ENCODE measurements at regions not wholly inside any gene's neighbourhood (a gene's known extent, or its start where the extent isn't known, plus 50 kb on each side); places are given as distances from the start of the nearest gene placed in this dataset.
"Not testable (repeated sequence)": the region's sequence is repeated elsewhere in the genome, so short reads cannot be mapped to it uniquely, and the experiment has no call there.

DNA sequence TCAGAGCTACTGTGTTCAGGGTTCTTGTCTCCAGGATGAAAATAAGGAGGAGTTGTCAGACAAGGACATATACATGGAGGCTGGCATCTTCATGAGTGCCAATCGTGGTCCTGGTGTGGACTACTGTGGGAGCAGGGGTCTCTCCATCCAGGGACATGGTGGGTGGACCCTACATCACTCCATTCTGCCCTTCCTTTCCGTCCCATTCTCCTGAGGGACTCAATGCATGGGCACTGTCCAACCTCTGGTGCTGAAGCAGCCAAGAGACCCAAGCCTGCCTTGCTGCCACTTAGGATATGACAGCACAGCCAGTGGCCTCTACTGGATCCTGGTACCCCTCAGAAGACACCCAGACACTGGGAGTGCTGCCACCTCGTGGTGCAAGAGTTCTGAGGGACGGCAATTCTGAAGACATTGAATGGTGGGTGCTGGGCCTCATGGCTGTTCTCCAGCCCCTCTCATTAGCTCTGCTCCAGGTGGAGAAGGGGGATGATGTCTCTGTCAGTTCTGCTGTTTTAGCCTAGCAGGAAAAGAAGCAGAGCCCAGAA is 818.9 kb downstream of the FOXD4L5 start:
- TF ChIP-seq CTCF (conservative IDR thresholded peaks at IDR 0.05); EZH2 (IDR thresholded peaks at IDR 0.05; ENCODE audit: low read depth): not testable (repeated sequence)

Measured in PC-9 (cell line).